Ureter (tissue), 1 donor: ENCODE measurements at regions not wholly inside any gene's neighbourhood (a gene's known extent, or its start where the extent isn't known, plus 50 kb on each side); places are given as distances from the start of the nearest gene placed in this dataset.

Source experiments
- DNase-seq: peaks from one replicate; pipeline ENCODE4 v3.0.0-alpha.2; 2020; ENCODE audit warnings: low spot score
- donor health status: DM: yes; HTN: yes; CAD: no.

DNA sequence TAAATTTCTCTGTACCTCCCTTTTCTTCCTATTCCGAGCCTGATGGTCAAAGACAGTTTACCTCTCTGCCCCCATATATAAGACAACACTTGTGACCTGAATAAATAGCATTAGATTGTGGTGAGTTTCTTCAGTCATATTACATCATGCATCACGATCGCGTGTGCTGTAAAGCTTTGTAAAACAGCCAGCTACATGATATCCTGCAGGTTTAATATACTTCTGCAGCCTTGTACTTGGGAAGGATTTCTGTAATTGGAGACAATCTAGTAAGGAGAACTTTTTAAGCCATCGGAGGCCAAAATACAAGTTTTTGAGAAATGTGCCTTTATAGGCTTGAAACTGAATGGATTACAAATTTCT lies 711.8 kb upstream of the WWC1 start:
- DNase-seq: no peak

DNA sequence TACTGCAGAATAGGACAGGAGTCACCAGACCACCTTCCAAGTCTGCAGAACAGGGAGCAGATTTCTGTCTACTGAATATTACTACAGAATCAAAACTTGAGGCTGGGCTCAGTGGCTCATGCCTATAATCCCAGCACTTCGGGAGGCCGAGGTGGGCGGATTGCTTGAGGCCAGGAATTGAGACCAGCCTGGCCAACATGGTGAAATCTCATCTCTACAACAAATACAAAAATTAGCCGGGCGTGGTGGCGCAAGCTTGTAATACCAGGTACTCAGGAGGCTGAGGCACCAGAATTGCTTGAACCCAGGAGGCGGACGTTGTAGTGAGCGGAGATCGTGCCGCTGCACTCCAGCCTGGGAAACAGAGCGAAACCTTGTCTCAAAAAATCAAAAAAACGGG lies 710.8 kb upstream of the WWC1 start:
- no peak for DNase-seq

DNA sequence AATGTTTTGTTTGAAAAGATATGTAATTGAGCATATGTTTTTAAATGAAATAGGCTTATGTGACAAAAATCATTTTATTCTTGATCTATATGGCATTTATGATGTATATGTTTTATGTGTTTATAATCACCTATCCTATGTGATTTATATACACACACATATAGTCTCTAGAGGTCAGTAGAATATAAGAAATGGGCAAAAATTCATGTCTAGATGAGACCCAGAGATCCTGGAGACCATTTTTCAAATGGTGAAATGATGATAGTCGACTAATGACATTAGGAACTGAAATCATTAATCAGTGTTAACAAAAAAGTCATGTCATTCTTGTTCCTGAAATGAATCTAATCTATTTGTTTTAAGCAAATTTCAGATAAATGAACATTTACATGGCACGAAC lies 709.2 kb upstream of the WWC1 start:
- no peak for DNase-seq

DNA sequence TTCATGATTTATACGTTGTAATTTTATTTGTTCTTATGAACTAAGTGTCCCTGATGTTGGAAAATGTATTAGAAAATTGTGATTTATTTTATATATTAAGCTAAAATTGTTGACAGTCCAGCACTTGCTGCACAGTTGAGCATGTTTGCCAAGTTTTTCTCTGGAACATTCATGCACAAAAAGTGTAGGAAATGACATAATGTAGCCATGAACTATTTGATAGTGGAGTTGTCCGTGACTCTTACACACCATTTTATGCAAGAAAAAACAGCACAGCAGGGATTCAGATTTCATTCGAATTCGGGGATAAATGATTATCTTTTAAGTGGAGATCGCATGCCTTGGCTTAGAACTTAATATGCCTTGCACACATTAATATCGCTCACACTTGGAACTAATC lies 708.6 kb upstream of the WWC1 start:
- DNase-seq: no peak

DNA sequence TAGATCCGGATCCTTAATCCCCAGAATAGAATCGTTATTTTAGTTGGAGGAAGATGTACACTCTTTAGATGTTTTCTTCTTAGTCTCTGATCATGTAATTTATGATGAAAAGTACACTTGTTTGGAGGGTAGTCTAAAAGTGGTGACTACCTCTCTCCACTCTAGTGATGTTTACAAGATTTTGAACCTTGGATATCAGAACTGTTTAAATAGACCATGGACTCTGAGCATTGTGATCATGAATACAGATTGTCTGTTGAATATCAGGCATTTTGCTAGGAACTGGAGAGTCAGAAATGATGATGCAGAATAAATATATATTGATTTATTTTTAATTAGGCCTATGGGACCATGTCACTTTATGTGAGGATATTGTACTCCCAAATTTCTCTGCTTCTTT lies 706.3 kb upstream of the WWC1 start:
- no peak for DNase-seq

DNA sequence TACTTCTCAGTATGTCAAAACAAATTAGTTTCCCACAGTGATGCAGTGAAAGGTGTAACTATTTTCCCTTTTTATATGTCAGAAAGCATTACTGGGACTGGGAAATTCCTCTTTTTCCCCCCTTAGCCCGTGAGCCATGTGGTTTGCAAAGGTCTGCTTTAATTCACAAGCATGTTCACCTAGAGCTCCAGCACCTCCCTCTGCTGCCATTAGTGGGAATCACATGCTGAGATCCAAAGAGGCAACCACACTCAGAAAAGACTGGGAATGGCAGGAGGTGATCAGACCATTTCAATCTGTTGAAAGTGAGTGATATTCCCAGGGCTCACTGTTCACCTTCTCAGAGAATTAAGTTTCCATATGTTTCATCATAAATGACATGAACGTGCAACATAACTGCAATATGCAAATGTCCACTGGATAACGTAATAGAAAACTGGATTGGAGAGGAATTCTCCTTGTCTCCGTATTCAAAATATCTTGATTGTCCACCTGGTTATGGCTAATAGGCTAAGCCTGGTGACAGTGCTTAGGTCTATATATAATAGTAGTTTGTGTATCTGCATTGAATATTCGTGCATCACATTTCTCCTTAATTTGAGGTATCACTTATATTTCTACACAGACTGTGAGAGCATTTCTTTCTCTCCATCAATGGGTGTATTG lies 703.5 kb upstream of the WWC1 start:
- no peak for DNase-seq

DNA sequence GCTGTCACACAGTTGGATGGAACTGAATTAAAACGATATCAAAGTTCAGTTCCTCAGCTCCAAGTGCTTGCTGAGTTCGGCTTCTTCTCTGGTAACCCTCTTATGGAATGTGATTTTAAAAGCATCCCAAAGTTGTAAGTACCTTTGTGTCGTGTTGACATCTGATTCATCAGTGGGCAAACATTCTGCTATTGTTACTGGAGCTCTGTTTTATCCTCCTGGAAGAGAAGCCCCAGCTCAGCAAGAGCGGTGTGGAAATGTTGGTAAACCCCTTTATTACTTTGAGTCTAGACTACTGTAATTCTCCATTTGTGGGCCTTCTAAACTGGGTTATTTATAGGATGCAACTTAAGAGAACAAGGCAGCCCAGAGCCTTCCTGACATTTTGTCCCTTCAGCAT lies 699.3 kb upstream of the WWC1 start:
- DNase-seq: no peak

DNA sequence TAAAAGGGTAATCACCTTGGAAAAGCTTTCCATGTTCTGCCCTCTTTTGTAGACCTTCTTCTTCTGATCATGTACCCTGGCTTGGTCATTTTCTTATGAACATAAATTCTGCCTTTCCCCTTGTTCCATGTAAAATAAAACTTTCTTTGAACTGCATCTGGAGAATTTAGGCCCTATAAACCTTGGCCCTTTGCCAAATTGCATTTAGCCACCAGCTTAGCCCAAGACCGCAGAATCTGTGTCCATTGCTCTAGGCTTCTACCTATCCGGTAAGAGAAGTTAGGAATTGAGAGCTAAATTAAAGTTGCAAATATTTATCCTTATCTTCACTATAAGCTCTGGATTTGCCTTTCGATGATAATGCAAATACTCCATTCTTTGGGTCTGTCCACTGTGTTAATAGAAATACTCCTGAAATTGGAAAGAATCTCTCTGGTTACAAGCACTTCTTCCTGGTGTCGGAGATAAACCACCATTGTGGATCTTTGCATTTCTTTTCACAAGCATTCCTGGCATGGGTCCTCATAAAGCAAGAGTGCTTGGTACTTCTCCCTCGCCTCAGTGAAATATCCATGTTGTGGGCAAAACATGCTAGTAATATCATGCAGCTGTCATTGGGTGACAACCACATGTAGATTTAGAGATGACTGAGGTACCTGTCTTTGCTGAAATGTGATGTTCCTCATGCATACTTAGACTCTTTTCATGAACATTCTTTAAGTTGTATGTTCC lies 698.0 kb upstream of the WWC1 start:
- no peak for DNase-seq

DNA sequence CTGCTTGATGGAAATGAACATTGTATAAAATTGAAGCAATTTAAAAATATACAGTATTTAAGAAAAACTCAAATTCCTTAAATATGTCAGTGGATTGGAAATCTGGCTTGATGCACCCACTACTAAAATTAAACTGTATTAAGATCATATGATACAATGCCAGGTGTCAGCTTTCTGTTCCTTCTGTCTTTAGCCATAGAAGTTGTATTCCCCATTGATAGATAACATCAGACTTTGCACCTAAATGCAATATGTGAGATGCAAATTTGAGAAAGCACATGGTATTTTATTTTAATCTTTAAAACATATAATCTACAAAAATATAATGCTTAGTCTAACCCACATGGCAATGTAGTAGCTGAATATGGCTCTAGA lies 697.4 kb upstream of the WWC1 start:
- DNase-seq: no peak

DNA sequence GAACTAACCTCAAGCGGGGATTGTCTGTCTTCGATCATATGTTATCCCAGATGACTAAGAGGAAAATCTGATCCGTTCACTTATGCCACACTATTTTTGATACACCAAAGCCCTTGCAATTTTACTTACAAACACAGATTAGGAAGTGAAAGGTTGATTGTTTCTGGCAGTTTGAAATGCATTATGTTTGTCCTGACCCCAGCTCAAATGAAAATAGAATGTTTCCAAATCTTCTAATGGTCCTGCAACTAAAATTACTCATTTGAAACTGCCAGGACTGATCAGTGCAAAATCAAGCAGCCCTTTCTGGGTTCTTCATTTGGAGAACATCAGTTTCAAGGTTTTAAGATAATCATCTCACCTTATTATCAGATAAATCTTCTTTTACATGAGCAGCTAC lies 696.7 kb upstream of the WWC1 start:
- no peak for DNase-seq

DNA sequence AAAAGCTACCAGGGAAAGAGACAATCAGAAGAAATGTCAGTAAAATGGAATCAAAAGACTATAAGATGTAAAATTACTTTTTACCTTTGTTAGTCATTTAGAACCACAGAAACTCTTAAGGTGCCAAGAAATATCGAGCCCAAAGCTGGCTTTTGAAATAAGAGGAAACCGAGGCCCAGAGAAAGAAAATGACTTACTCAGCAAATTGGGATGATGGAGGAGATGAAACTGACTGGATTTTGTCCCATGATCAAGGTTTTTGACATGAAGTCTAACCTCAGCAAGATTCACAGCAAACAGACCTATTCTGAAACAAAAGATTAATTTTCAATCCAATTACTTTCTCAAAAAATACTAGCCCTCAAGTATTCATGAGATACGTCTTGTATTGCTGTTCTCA lies 696.2 kb upstream of the WWC1 start:
- no peak for DNase-seq

DNA sequence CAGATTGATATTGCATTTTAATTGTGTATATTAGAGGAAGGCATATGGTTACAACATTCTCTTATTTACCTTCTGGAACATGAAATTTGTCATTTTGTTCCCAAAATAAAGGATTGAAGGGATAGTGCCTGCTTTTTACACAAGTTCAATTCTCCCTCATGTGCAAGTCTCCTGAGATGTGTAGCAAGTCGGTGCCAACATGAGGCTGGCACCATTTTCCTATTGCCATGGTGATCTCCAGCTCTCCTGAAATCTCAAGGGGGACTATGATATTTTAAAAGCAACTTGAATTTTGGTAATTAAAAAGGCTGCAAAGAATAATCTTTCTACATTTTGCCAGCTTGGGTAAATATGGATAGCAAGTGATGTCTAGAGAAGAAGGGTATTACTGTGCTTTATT lies 693.3 kb upstream of the WWC1 start:
- no peak for DNase-seq

DNA sequence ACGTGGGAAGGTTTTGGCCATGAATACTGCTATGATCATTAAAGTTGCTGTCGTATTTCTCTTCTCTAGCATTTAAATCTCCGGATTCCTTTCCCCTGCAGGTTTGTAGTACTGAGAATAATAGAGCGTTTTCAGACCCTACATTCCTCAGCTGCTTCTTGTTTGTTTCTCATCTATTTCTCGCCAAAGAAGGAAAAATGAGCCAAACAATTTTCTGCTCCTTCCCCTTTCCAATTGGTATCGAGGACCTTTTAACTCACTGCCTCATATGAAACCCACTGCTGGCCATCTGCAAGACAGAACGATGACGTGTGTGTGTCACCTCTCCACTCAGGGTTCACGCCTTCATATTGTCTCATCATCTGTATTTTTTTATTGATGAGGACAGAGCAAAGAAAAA lies 689.4 kb upstream of the WWC1 start:
- no peak for DNase-seq

DNA sequence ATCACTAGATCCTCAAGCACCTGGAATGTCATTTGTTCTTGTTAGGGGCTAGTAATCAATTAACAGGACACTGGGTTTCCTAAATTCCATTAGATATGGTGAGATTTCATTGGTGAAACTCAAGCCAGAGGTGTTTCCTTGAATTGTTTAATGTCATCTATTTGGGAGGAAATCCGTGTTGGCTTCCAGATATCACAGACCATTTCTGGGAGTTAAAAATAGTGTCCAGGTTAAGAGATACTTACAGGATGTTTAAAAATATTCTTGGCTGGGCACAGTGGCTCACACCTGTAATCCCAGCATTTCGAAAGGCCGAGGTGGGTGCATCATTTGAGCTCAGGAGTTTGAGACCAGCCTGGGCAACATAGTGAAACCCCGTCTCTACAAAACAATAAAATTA lies 688.3 kb upstream of the WWC1 start:
- DNase-seq: no peak

DNA sequence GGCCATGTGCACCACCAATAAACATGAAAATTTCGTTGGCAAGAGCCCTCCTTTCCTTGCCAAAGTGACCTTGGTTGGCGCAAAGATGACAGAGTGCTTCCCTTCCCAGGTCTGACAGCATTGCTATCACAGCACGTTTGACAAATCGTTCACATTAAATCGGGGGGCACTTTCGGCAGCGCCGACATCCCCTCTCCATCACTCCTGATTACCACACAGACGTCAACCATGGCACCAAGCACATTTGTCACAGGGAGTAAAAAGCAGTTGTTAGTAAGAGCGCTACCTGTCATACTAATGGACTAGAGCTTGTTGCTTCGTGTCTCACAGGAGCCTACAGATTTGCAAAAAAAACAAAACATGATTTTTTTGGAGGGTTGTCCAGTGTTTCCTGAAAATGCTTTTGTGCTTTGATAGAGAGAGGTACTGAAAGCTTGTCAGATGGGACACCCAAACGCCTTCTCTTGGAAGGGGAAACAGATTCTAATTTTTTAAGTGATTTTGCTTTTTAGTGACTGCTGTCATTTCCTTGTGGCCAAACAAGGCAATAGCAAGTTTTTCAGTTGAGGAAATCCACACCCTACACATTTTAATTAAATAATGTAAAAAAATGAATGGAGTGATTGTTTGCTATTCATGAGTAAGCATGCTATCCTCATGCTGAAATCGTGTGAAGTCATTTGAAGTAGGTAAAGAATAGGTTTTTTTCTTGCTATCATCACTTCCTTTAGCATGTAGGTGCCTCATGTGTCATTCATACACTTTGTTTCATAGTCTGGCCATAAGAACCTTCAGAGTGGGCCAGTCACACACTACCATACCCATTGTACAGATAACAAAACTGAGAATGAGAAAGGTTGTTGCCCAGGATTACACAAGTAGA lies 682.8 kb upstream of the WWC1 start:
- DNase-seq: no peak

DNA sequence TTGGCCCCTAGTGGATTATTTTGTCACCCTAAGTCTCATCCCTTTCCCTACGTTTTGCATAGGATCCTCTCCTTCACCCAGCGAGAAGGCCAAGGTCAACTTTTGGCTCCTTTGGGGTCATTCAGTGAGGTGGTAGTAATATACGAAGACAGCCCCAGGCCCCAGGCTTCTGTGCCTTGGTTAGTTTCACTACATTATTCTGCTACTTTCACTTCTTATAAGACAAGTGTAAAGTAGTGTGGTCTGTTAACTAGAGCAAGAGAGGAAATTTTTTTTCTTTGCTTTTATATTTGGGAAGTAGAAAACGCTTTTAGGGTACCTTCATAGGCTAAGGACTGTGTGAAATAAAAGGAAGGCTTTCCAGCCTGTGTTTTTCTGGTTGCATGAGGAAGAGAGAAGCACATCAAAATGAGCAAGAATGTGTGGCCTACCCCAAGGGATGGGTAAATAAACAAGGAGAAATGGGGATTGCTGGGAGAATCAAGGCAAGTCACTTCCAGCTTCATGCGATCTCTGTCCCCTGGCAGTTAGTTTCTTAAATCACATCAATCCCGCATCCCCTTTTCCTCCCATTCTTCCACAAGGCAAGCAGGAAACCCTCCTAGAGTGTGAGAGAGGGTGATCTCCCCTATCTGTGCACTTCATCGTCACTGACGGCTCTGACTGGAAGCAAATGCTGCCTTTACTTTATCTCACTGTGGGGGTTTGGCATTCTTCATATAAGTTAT lies 677.0 kb upstream of the WWC1 start:
- DNase-seq: no peak

DNA sequence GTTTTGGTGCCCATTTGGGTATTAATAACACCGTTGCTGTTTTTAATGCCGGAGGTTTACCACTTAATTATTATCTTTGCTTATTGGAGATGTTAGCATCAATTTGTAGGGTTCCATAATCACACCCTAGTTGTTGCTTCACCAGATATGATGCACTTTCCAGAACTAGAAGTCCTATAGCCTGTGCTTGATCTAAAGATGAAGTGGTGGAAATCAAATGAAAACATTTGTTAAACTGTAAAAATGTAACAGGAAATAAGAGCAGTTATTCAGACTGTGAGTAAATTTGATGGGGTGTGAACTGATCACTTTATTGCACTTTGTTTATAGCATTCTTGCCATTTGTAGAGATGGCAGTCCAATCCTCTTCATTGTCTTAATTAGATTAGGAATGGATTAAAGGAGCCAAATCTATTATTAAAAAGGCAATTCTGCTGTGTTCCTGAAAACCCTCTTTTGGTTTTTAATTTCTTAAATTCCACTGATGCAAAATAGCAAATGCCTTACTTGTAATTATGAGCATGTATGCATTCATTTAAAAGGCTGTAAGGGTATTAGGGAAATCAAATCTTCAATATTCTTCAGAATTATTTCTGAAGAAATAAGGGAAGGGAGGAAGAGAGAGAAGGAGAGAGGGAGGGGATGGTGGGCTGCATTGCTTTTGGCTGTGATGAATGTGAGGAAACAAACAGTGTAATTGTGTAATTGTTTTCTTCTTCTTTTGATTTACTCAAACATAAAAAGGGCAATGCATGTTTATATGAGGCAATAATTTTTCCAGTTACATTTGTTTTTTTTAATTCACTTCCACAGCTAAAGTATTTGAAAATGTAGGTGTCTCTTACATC lies 675.2 kb upstream of the WWC1 start:
- no peak for DNase-seq

DNA sequence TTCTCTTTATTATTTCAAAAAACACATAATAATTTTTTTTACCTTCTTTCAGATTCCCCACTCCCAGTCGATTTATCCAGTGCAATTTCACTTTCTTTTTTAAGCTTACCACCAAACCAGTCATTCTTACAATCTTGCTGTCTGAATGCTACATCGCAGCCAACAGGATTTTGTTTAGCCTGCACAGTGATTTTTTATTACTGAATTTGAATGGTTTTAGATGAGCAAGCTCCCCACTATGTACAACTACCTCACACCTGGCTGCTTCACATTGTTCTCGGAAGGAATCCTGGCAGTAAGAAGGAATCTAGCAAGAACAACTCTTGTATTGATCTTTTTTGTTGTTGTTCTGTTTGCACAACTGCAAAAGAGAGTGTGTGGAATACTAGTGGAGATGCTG lies 668.1 kb upstream of the WWC1 start:
- DNase-seq: no peak

DNA sequence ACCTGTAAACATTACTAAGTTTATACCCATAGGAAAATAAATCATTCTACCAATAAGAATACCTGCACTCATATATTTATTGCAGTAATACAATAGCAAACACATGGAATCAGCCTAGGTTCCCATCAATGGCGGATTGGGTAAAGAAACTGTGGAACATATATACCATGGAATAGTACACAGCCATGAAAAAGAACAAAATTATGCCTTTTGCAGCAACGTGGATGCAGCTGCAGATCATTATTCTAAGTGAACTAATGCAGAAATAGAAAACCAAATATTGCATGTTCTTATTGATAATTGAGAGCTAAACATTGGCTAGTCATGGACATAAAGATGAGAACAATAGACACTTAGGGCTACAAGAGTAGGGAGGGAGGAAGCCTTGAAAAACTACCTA lies 667.4 kb upstream of the WWC1 start:
- no peak for DNase-seq

DNA sequence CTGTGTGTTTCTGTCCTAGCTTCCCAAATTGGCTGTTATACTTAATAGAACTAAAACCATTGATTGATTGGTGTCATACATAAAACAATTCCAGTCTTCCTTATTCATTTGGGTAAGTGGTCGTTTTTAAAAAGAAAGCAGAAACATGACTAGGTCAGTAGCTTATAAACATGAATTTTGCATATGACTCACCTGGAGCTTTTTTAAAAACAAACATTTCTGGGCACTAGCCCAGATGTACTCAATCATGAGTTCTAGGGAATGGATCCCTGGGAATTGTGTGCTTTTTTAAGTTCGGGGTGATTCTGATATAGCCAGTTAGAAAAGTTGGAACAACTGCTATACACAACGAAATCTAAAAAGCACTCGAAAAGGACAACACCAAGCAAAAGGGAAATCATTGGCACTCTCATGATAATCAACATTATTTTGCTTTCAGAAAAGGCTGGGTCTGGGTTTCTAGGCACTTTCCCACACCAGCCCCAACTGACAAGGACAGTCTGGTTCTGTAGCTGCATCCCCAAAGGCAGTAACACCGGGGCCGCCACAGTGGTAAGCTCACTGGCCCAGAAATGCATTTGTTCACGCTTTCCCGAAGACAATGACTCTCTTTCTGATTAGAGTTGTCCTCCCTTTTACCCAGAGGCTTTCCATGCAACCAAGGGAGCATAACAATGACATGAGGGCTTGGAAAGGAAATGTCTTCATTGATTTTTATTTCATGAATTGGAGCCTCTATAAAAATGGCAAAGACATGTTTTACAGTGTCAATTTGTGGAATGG lies 664.9 kb upstream of the WWC1 start:
- no peak for DNase-seq

DNA sequence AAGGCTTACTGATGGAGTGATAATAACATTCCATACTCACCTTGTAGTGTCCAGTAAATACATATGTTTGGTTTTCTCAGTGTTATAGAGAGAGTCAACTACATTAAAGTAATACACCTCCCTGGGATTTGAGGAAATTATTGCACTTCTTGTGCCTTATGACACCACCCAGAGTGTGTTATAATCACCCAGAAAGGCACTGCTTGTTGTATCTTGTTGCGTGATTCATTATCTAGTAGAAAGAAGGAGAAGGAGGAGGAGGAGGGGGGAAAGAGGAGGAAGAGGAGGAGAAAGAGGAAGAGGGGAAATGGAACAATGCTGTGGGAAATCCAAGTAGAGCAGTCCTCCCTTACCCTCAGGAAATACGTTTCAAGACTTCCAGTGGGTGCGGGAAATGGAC lies 661.8 kb upstream of the WWC1 start:
- DNase-seq: no peak
